HG02588 (cell line): ENCODE measurements at regions not wholly inside any gene's neighbourhood (a gene's known extent, or its start where the extent isn't known, plus 50 kb on each side); places are given as distances from the start of the nearest gene placed in this dataset.

ENCODE experiments used
- ATAC-seq: cut with Tn5 transposase; IDR thresholded peaks from one replicate; pipeline ENCODE4 v1.9.1; 2021; ENCODE audit warnings: mild to moderate bottlenecking, moderate library complexity; ENCODE audit not compliant: unreplicated experiment

DNA sequence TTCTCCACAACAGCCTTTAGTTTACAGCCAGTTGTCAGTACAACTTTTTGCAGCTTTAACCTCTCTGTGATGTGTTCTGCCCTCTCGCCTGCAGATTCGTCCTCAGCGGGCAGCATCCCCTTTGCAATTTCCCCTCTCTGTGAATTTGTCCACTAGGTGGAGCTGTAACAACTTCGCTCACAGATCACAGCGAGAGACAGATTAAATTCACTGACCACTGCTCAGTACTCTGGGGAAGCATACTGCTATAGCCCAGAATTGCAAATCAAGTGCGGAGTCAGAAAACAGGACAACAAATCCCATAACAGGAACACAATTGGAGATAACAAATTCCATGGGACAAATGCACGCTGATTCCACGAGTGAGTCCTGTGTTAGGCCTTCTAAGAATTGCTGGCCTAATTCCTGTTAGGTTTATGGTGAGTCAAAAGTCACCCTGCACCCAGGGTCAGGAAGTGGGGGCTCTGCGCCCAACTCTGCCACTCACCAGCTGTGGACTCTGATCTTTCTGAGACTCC, 2124.9 kb downstream of the MAT2B start:
- peak; percentile 83 for ATAC-seq

DNA sequence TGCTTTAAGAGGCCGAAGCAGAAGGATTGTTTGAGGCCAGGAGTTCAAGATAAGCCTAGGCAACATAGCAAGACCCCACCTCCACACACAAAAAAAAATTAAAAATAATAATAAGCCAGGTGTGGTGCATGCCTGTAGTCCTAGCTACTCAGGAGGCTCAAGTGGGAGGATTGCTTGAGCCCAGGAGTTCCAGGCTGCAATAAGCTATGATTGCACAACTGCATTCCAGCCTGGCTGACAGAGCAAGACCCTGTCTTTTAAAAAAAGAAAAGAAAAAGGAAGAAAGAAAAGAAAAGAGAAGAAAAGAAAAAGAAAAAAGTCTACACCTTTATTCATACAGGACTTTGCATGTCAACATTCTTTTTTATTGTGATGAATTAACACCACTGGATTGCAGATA, 2125.8 kb downstream of the MAT2B start:
- ATAC-seq: no peak

DNA sequence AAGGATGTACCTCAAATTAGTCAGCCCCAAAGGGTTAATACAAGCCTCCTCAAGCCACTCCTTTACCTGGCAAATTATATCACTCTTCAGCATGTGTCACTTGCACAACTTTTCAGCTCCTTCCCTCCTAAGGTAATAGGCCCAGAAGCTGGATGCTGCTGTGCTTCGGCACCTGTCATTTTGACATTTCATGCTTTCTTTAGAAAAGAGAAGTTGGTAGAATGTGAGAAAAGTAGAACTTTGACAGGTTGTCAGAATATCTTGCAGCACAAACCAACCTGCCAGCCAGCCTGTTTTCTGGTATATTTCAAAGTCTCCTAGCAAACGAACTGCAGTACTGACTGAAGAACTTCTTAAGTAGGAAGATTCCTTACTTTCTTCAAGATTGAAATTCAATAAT, 2136.9 kb downstream of the MAT2B start:
- no peak for ATAC-seq

DNA sequence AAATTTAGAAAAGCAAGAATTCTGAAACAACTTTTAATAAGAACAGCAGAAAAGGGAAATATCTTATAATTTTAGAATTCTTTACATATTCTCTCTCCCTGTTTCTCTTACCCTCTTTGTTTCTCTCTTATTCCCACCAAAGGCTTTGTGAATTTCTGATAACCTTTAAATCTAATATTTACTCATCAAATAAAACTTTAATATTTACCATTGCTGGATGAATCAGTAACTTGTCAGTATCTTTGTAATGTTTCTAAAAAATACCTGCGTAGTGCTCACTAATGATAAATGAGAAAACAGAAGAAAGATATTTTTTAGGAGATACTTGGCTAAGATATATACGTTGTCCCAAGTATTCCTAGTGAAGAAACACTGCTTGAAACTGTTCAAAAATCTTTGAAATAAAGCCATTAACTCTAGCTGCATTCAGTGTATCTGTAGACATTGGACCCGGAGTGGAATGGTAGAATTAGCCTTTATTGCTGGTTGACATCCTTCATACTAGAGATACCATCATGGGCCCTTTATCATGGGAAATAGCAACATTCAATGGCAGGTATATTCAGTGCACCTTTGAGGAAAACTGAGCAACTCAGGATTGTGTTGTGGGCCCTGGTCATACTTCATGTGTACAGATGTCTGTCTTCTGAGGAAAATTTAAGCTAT, 2160.4 kb downstream of the MAT2B start:
- no peak for ATAC-seq

DNA sequence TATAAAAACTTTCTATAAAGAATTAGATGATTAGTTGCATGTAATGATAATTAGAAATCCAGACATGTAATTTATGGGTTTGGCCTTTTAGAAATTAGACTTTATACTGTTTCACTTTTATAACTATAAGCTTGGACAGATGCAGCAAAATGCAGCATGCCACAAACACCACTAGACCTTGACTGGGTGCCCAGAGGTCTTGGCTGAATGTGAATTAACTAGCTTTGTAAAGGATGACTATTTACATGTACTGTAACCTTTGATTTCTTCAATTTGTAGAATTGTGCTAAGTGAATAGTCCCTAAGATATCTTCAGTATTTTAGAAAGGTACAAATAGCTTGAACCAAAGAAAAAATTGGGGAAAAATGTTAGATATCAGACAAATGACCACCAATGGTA, 2168.1 kb downstream of the MAT2B start:
- ATAC-seq: no peak

DNA sequence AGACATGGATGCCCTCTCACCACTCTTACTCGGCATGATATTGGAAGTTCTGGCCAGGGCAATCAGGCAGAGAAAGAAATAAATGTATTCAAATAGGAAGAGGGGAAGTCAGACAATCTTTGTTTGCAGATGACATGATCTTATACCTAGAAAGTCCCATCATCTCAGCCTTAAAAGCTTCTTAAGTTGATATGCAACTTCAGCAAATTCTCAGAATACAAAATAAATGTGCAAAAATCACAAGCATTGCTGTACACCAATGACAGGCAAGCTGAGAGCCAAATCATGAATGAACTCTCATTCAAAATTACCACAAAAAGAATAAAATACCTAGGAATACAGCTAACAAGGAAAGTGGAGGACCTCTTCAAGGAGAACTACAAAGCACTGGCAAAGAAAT, 2190.4 kb downstream of the MAT2B start:
- ATAC-seq: no peak

DNA sequence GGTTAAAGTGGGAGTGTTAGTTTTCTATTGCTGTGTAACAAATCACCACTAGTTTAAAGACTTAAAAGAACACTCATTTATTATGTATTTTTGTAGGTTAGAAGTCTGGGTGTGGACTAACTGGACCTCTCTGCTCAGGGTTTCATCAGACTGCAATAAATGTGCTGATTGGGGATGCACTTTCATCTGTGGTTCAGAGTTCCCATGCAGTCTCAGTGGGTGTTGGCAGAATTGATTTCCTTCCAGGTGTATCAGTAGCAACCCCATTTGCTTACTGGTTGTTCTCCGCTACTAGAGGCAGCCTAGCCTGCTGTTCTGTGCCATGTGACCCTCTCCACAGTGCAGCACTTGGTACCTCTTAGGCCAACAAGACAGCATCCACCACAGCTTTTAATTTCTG, 2200.5 kb downstream of the MAT2B start:
- no peak for ATAC-seq

DNA sequence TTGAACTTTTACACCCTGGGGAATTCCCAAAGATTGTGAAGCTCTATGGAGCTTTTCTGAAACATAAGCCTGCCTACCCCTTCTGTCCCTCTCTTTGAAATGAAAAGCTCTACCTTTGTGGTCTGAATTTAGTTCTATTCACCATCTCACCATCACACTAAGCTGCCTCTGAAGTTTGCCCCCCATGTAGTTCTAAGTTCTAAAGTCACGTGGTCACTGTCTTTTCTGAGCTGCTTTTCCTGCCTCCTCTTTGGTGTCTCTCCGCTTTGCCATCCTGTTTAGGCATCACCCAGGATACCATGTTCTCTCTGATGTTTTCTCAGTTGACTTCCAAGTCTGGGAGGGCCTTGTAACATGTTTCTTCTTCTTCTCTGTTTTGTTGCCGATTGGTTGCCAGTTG, 2206.6 kb downstream of the MAT2B start:
- no peak for ATAC-seq

DNA sequence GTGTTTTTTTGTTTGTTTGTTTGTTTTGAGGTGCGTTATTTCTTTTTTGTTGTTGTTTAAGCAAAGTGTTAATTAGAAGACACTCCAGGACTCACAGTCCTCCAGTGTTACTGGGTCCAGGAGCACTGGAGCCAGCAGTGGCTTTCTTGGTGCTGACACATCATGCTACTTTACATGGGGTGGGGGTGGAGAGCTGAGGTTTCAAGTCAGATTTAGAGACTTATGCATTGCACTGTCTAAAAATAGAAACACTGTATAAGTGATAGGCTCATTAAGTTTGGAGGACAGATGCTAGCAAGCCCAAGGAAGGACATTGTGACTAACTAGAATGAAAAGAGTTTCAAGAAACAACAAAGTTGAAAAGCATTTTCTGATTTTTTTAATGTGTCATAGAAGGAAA, 2209.2 kb downstream of the MAT2B start:
- no peak for ATAC-seq

DNA sequence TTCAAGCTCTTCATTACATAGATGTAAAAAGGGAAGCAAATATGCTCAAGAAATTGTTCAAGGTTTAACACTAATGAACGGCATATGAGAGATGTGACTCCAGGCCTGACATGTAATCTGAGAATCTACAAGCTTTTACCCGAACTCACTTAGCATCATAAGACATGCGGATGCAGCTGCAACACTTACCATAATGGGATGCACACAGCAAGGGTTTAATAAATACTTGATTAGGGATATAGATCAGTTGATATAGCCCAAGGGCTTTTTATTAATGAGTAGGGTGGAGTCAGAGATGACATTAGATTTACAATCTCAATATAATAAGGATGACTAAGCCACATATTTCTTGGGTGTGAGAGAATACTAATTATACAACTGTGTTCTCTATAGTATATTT, 2215.5 kb downstream of the MAT2B start:
- ATAC-seq: no peak

DNA sequence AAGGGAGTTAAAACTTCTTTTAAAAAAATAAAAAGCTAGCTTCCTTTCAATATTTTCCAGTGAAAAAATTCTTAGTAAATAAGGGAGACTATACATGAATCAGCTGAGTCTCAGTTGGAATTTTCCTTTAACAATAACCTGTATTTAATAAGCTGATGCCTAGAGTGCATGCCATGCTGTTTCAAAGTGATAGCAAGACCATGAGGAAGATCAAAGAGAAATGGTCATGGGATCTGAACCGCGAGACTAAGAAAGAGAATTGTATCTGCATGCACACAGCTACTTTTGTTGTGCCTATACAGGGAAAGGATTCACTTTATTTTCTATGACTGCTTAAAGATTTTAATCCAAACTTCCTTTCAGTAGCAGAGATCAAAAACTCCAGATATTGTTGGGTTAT, 2217.0 kb downstream of the MAT2B start:
- no peak for ATAC-seq

DNA sequence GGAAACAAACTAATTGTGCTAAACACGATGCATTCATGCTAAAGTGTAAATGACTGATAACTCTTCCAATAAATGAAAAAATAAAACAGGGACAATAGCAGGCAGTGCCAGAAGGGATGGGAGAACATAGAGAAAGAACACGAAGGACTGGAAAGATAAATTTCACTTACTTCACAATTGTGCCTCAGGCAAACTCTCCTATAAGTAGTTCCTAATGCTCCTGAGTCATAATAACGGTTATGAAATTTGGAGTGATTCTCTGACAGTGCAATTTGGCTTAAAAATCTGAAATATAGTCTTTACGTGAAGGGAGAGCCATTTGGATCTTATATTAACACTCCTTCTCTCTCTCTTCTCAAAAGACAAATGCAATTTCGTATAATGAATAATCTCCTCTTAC, 2218.5 kb downstream of the MAT2B start:
- no peak for ATAC-seq

DNA sequence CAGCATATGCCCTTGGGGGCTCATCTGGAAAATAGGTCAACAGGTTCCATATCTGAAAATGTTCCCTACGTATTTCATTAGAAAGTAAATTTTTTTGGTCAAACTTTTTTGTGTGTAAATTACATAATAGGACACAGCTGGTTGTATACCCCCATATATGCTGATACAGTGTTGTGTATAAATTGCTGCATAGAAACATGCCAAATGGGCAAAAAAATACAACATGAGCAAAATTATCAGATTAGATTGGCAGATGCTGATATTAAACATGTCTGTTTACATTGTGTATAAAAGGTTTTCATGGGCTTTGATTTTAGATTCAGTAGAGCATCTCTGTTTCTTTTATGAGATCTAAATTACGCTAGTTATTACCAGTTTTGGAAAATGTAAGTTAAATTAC, 2223.0 kb downstream of the MAT2B start:
- no peak for ATAC-seq

DNA sequence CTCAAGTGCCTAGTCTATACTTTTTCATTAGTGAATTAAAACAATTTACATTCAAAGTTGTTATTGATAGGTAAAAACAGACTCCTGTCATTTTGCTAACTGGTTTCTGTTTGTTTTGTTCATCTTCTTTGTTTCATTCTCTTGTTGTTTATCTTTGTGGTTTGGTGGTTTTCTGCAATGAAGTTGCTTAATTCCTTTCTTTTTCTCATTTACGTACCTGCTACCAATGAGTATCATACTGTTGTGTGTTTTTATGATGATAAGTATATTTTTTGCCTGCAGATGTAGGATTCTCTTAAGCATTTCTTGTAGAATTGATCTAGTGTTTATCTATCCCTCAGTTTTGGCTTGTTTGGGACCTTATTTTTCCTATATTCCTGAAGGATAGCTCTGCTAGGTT, 2230.0 kb downstream of the MAT2B start:
- ATAC-seq: no peak

DNA sequence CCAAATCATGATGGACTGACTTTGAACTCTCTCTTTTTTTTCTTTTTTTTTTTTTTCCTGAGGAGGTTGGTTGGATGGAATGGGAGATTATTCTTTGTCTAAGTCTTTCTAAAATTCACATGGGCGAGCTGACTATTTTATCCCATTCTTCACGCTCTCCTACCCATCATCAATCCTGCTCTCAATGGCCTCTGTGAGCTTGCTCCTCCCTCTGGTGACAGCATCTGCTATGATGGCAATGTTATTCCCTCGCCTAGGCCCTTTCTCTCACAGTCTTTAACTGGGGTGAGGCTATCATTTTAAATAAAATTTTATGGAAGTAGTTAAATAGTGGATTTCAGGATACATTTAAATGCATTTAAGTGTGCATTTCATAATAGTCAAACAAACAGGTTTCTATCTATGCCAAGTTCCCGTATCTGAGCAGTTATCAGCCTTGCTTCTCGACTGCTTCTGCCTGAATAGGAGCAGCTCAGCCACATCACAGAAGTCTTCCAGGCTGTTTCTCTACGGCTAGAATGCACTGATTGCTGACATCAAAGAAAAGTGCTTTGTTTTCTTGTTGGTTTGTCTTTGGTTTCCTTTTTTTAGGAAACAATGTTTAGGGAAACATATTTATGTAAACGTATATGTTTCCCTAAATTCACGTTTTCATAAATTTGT, 2233.8 kb downstream of the MAT2B start:
- ATAC-seq: no peak

DNA sequence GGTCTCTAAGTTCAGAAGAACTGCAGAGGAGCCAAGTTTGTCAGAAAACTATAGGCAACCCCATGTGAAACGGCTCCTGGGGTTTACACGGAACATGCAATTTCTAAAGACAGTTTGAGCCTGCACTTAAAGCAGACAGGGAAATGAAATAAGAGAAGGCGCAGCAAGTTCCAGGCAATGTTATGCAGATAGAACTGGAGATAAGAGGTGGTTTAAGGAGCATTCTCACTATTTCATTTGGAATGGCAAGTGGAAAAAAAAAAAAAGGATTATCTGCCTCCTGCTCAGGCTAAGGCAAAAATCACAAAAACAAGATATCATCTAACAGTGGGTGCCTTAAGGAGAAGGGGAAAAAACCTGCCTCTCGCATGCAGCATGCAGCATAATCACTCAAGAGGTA, 2252.4 kb downstream of the MAT2B start:
- no peak for ATAC-seq

DNA sequence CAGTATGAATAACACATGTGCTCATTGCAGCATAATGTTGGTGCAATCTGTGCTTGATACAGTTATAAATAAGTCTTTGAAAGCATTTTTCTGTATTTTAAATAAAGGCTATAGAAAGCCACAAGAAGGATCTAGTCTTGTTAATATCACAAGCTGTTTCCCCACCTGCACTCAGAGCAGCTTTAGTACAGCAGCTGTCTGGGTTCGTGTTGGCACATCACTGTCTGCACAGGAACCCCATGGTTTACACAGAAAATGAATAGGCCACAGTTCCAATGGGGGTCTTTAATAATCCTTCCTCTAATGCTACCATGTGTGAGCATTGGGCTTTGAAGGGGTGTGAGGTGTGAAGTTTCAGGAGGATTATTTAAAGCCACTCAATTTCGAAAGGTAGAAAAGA, 2269.7 kb downstream of the MAT2B start:
- ATAC-seq: no peak

DNA sequence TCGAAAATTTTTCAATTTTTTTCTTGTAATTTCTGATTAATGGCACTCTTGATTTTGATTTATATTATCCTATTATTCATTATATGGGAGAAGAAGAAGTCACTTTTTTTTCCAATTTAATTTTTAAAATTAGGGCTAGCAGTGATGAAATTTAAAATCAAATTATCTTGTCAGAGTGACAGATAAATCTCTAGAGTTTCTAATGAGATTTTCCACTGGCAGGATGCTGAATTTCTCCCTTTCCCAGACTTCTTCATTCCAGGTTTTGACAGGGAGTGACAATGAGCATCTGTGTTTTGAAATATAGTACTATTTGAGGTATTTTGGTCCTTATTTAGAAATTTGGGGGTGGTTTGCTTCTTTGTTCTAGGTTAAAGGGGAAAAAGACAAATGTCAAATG, 2274.1 kb downstream of the MAT2B start:
- ATAC-seq: no peak

DNA sequence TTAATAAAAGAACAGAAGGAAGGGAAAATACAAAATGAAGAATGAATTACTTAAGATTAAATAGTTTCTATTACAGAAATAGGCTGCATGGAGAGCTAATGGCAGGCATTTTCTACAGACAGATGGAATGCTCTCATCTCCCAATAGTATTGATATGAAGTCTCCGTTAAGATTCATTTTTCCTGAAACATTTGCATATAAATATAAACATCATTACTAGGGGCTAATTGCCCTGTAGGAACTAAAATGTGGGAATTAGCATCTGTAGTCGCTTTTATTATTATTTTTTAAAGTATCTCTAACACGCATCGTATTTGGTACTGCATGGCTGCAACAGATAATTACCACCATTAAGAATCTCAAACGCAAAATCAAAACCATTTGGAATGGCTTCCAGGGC, 2275.5 kb downstream of the MAT2B start:
- no peak for ATAC-seq

DNA sequence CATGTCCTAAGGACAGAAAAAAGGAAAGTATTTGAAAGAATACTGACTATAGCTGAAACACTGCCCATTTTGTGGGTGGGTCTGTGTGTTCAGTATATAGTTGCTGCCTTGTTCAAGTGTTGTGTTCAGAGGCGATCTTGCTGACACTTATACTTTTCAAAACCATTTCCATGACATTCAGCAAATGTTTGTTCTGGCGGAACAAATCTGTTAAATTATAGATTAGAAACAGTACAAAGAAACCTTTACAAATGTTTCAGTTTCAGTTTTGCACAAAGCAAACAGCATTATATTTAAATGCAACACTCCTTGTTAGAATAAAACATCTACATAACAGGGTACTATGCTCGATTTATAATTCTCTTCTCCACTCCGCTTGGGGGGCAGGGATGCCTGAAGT, 2276.3 kb downstream of the MAT2B start:
- no peak for ATAC-seq

DNA sequence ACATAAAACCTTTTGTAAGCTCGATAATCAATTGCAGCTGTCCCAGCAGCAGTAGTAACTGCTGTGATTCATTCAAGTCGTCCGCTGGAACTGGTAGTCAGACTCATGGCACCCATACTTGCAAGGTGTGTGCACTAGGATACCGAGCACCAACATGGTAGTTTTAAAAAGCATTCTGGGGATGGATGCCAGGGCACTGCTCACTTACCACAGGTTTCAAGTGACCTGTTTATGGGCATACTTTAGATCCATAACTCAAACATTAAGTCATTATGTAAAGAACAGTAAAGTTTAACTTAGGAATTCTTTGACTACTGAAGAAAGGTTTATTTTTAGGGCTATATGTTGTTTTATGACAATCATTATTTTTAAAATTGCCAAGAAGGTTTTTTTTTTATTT, 2277.6 kb downstream of the MAT2B start:
- ATAC-seq: no peak

DNA sequence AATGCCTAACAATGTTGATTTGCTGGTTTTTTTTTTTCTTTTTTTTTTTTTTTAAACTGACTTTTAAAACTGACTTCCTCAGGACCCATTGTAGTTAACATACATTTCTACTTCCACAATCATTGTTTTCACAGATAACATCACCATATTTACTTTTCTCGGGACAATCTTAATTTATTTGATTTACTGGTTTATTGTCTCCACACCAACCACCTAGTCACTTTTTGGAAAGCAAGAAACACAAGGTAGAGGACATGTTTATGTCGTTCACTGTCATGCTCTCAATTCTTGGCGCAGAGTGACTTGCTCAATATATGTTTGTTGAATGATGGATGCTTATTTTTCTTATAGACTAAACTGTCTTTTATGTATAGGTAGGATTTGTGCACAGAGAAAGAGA, 2280.7 kb downstream of the MAT2B start:
- ATAC-seq: no peak

DNA sequence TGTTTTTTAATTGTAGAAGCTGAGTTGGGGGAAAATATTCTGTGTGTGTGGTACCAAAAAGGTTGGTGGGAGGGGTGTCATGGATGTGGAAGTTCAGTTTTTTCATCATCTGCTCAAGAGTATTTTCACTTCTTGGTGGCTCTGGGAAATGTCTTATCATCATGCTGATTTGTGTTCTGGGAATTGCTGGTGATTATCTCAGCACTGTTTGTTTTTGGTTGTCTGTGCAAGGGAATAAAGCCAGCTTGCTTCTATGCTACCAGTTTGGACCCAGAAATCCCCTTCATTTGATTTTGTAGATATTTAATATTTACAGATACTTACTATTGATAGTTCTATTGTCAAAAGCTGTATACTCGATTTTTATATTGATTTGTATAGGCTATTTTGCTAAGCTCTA, 2289.7 kb downstream of the MAT2B start:
- no peak for ATAC-seq
